ENCODE measurements at regions not wholly inside any gene's neighbourhood (a gene's known extent, or its start where the extent isn't known, plus 50 kb on each side); places are given as distances from the start of the nearest gene placed in this dataset.
"Not testable (repeated sequence)": the region's sequence is repeated elsewhere in the genome, so short reads cannot be mapped to it uniquely, and the experiment has no call there.

GRCh38 chrY:26179326-26179725 is 557.4 kb downstream of the CDY1 start:
- TF ChIP-seq MAX (IDR thresholded peaks at IDR 0.05); EZH2phosphoT487 (IDR thresholded peaks at IDR 0.05; ENCODE audit: borderline replicate concordance); POLR2A (IDR thresholded peaks at IDR 0.05; ENCODE audit: borderline replicate concordance, extremely low read depth, insufficient read depth, insufficient read length); CEBPB (IDR thresholded peaks at IDR 0.05; ENCODE audit: low read depth); POLR2AphosphoS5 (IDR thresholded peaks at IDR 0.05; ENCODE audit: low read depth, low read length); EGR1 (IDR thresholded peaks at IDR 0.05; ENCODE audit: low read depth); RAD21 (IDR thresholded peaks at IDR 0.05; ENCODE audit: low read depth); YY1 (IDR thresholded peaks at IDR 0.05; ENCODE audit: extremely low read depth, insufficient replicate concordance, low read depth, low read length): not testable (repeated sequence)
- TF ChIP-seq, protein P1, sequence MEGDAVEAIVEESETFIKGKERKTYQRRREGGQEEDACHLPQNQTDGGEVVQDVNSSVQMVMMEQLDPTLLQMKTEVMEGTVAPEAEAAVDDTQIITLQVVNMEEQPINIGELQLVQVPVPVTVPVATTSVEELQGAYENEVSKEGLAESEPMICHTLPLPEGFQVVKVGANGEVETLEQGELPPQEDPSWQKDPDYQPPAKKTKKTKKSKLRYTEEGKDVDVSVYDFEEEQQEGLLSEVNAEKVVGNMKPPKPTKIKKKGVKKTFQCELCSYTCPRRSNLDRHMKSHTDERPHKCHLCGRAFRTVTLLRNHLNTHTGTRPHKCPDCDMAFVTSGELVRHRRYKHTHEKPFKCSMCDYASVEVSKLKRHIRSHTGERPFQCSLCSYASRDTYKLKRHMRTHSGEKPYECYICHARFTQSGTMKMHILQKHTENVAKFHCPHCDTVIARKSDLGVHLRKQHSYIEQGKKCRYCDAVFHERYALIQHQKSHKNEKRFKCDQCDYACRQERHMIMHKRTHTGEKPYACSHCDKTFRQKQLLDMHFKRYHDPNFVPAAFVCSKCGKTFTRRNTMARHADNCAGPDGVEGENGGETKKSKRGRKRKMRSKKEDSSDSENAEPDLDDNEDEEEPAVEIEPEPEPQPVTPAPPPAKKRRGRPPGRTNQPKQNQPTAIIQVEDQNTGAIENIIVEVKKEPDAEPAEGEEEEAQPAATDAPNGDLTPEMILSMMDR (IDR thresholded peaks at IDR 0.05 in 2 of 3, conservative IDR thresholded peaks at IDR 0.05 in 1 of 3; ENCODE audit: borderline replicate concordance in 1 of 3, insufficient read depth in 1 of 3, low read depth in 2 of 3, low read length in 2 of 3), result not testable (repeated sequence)
- TF ChIP-seq, protein P2, sequence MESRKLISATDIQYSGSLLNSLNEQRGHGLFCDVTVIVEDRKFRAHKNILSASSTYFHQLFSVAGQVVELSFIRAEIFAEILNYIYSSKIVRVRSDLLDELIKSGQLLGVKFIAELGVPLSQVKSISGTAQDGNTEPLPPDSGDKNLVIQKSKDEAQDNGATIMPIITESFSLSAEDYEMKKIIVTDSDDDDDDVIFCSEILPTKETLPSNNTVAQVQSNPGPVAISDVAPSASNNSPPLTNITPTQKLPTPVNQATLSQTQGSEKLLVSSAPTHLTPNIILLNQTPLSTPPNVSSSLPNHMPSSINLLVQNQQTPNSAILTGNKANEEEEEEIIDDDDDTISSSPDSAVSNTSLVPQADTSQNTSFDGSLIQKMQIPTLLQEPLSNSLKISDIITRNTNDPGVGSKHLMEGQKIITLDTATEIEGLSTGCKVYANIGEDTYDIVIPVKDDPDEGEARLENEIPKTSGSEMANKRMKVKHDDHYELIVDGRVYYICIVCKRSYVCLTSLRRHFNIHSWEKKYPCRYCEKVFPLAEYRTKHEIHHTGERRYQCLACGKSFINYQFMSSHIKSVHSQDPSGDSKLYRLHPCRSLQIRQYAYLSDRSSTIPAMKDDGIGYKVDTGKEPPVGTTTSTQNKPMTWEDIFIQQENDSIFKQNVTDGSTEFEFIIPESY (IDR thresholded peaks at IDR 0.05; ENCODE audit: extremely low read depth, insufficient replicate concordance, low read length), result not testable (repeated sequence)
